ENCODE measurements at regions not wholly inside any gene's neighbourhood (a gene's known extent, or its start where the extent isn't known, plus 50 kb on each side); places are given as distances from the start of the nearest gene placed in this dataset.

DNA sequence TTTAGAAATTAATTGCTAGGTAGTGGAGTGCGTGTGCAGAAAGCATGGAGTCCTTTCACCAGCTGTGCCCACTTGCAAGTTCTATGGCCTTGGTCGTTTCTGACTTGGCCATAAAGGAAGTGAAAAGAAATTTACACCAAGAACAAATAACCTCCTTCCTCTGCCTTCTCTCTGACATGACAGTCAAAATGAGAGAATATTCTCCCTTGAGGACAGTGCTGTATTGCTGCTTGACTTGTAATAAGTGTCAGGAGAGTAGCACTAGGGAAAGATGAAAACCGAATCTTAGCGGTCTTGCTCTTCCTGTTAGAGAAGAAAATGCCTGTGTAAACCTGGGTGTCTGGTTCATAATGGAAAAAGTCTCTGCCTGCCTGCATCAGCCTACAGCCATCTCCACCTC lies 333.1 kb upstream of the RAG2 start:
- H3K9me2 ChIP-seq (ENCODE audit: insufficient read depth) = no peaks in the 10 kb centered on the region
- no peak overlapping the region for H2AFZ ChIP-seq (ENCODE audit: low read depth, low read length, poor library complexity, severe bottlenecking)
- H3K4me2 ChIP-seq (ENCODE audit: low read length) = no peak overlapping the region
- ATAC-seq = no peak
- no TSS peak for BruUV-seq (replicated peaks)
- H3K27ac ChIP-seq (ENCODE audit: low read depth, low read length) = no peak overlapping the region
- no peaks in the 10 kb centered on the region for H3K4me1 ChIP-seq (ENCODE audit: control insufficient read depth in 1 of 2, insufficient read depth in 2 of 2, low read length in 2 of 2)
- intact Hi-C loops (cut with micrococcal nuclease) = no loop called here
- CTCF ChIA-PET = no interaction called here
- H3K79me2 ChIP-seq (ENCODE audit: insufficient read depth, low read length) = no peaks in the 10 kb centered on the region
- no peak overlapping the region for H3K9ac ChIP-seq (ENCODE audit: low read length)
- no peak for DNase-seq (ENCODE audit: low read depth, low spot score)
- RAD21 ChIA-PET (ENCODE audit: low non-redundant PET in 1 of 2, low total read pairs in 2 of 2, uncharacterized antibody in 2 of 2, unreplicated experiment in 2 of 2) = no interaction called here
- no peaks in the 10 kb centered on the region for H4K20me1 ChIP-seq (ENCODE audit: insufficient read depth)
- H3K4me3 ChIP-seq (replicated peaks in 1 of 2; ENCODE audit: low read depth in 1 of 2, low read length in 2 of 2) = no peak overlapping the region
- H3K27me3 ChIP-seq (ENCODE audit: insufficient read depth, low read length) = no peaks in the 10 kb centered on the region
- peaks cover 0 to 16% of the 10 kb centered on the region in 2 experiments; a peak in 1 of 4 replicates for H3K9me3 ChIP-seq (ENCODE audit: control insufficient read depth in 1 of 2, insufficient read depth in 1 of 2, low read depth in 1 of 2, low read length in 2 of 2)
- no peaks in the 10 kb centered on the region for H3K36me3 ChIP-seq (ENCODE audit: control insufficient read depth in 1 of 2, insufficient read depth in 2 of 2, low read length in 2 of 2)
- TF ChIP-seq SIN3A (IDR thresholded peaks at IDR 0.05; ENCODE audit: low read depth) (no peak), TCF7L2 (IDR thresholded peaks at IDR 0.05; ENCODE audit: borderline replicate concordance, extremely low read depth, insufficient read depth, insufficient read length) (no peak), FOSL1 (IDR thresholded peaks at IDR 0.05; ENCODE audit: low read depth) (no peak), ZFX (IDR thresholded peaks at IDR 0.05) (no peak), ZNF274 (IDR thresholded peaks at IDR 0.05; ENCODE audit: low read depth, low read length) (no peak), CEBPB (IDR thresholded peaks at IDR 0.05; ENCODE audit: low read depth) (no peak)
- TF ChIP-seq, protein P1, sequence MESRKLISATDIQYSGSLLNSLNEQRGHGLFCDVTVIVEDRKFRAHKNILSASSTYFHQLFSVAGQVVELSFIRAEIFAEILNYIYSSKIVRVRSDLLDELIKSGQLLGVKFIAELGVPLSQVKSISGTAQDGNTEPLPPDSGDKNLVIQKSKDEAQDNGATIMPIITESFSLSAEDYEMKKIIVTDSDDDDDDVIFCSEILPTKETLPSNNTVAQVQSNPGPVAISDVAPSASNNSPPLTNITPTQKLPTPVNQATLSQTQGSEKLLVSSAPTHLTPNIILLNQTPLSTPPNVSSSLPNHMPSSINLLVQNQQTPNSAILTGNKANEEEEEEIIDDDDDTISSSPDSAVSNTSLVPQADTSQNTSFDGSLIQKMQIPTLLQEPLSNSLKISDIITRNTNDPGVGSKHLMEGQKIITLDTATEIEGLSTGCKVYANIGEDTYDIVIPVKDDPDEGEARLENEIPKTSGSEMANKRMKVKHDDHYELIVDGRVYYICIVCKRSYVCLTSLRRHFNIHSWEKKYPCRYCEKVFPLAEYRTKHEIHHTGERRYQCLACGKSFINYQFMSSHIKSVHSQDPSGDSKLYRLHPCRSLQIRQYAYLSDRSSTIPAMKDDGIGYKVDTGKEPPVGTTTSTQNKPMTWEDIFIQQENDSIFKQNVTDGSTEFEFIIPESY (IDR thresholded peaks at IDR 0.05; ENCODE audit: extremely low read depth, insufficient replicate concordance, low read length) = no peak
- TF ChIP-seq, protein P2, sequence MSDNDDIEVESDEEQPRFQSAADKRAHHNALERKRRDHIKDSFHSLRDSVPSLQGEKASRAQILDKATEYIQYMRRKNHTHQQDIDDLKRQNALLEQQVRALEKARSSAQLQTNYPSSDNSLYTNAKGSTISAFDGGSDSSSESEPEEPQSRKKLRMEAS (IDR thresholded peaks at IDR 0.05) = no peak
- TF ChIP-seq, protein P3, sequence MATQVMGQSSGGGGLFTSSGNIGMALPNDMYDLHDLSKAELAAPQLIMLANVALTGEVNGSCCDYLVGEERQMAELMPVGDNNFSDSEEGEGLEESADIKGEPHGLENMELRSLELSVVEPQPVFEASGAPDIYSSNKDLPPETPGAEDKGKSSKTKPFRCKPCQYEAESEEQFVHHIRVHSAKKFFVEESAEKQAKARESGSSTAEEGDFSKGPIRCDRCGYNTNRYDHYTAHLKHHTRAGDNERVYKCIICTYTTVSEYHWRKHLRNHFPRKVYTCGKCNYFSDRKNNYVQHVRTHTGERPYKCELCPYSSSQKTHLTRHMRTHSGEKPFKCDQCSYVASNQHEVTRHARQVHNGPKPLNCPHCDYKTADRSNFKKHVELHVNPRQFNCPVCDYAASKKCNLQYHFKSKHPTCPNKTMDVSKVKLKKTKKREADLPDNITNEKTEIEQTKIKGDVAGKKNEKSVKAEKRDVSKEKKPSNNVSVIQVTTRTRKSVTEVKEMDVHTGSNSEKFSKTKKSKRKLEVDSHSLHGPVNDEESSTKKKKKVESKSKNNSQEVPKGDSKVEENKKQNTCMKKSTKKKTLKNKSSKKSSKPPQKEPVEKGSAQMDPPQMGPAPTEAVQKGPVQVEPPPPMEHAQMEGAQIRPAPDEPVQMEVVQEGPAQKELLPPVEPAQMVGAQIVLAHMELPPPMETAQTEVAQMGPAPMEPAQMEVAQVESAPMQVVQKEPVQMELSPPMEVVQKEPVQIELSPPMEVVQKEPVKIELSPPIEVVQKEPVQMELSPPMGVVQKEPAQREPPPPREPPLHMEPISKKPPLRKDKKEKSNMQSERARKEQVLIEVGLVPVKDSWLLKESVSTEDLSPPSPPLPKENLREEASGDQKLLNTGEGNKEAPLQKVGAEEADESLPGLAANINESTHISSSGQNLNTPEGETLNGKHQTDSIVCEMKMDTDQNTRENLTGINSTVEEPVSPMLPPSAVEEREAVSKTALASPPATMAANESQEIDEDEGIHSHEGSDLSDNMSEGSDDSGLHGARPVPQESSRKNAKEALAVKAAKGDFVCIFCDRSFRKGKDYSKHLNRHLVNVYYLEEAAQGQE (IDR thresholded peaks at IDR 0.05; ENCODE audit: low read depth) = no peak
- TF ChIP-seq, protein P4, sequence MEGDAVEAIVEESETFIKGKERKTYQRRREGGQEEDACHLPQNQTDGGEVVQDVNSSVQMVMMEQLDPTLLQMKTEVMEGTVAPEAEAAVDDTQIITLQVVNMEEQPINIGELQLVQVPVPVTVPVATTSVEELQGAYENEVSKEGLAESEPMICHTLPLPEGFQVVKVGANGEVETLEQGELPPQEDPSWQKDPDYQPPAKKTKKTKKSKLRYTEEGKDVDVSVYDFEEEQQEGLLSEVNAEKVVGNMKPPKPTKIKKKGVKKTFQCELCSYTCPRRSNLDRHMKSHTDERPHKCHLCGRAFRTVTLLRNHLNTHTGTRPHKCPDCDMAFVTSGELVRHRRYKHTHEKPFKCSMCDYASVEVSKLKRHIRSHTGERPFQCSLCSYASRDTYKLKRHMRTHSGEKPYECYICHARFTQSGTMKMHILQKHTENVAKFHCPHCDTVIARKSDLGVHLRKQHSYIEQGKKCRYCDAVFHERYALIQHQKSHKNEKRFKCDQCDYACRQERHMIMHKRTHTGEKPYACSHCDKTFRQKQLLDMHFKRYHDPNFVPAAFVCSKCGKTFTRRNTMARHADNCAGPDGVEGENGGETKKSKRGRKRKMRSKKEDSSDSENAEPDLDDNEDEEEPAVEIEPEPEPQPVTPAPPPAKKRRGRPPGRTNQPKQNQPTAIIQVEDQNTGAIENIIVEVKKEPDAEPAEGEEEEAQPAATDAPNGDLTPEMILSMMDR (IDR thresholded peaks at IDR 0.05 in 2 of 3, conservative IDR thresholded peaks at IDR 0.05 in 1 of 3; ENCODE audit: borderline replicate concordance in 1 of 3, insufficient read depth in 1 of 3, low read depth in 2 of 3, low read length in 2 of 3) = no peak
- POLR2A ChIA-PET = no interaction called here
